Uterus (tissue), 3 donors: ENCODE measurements at regions not wholly inside any gene's neighbourhood (a gene's known extent, or its start where the extent isn't known, plus 50 kb on each side); places are given as distances from the start of the nearest gene placed in this dataset.

Experiments used
- DNase-seq, 2 donors: peaks; one replicate each; pipeline ENCODE4 v3.0.0-alpha.2; 2019 to 2020
- H3K27ac ChIP-seq, 2 donors: fragments of 200-600 bp; sonication (generic); 1 replicate in 1 of 2; 2 replicates in 1 of 2; pipeline ENCODE4 v1.5.1; 2016 to 2018
- H3K27me3 ChIP-seq, 2 donors: fragments of 200-600 bp; sonication (generic); one replicate each; pipeline ENCODE4 v1.5.1; 2018 to 2019; ENCODE audit warnings: control low read depth in 1 of 2
- H3K36me3 ChIP-seq, 2 donors: fragments of 200-600 bp; sonication (generic); one replicate each; pipeline ENCODE4 v1.5.1; 2019; ENCODE audit warnings: control low read depth in 1 of 2
- H3K4me1 ChIP-seq, 2 donors: fragments of 200-600 bp; sonication (generic); one replicate each; pipeline ENCODE4 v1.5.1; 2018 to 2019; ENCODE audit warnings: control low read depth in 1 of 2
- H3K4me3 ChIP-seq, 2 donors: fragments of 200-600 bp; sonication (generic); 1 replicate in 1 of 2; 2 replicates in 1 of 2; pipeline ENCODE4 v1.5.1; 2018 to 2019; ENCODE audit warnings: mild to moderate bottlenecking in 1 of 2
- H3K9me3 ChIP-seq, 2 donors: fragments of 200-600 bp; sonication (generic); one replicate each; pipeline ENCODE4 v1.5.1; 2019; ENCODE audit warnings: control low read depth in 1 of 2
- POLR2A ChIP-seq, 2 donors: fragments of 450-650 bp; IDR thresholded peaks; one replicate each; pipeline ENCODE4 v1.6.1; 2016; ENCODE audit warnings: antibody characterized with exemption in 2 of 2, mild to moderate bottlenecking in 1 of 2, moderate library complexity in 1 of 2
- intact Hi-C: fragments of 100-400 bp; cut with DNase I; formaldehyde crosslinking; loops from one replicate; pipeline ENCODE4 v1.15.1; 2023; ENCODE audit warnings: low total_unique reads
- TF ChIP-seq, protein P1 (sequence below), 4 experiments: fragments of 200-600 bp in 2 of 4; fragments of 450-650 bp in 2 of 4; sonication (generic) in 2 of 4; IDR thresholded peaks; one replicate each; pipeline ENCODE4 v1.5.1; 2016 to 2019; ENCODE audit warnings: antibody characterized with exemption in 4 of 4, mild to moderate bottlenecking in 2 of 4, moderate library complexity in 1 of 4
- donor health status: DM: yes; HTN: yes; CAD: no.

DNA sequence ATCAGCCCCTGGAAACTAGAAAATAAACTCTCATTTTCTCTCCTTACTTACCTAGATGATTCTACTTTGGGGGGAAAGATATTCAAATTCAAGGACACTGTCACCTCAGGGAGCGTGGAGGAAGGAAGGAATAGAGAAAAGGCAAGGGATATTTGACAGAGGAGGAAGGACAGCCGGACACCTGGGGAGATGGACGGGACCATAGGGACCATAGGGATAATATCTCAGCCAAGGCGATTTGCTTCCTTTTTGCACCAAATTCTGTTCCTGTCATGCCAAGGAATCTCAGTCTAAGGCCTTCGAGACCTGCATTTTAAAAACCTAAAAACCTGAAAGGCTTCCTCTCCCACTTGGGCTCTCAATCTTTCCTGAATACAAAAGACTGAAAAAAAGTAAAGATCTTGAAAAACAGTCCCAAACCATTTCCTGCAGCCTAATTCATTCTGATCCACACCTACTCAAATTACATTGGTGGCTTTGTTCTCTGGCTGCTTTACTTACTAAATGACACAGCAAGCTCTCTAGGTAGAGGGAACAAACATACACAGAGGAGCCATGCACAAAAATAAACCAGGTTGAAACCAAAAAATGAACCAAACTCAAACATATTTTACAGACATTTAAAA is 73.9 kb upstream of the SLC24A5 start:
- no peak for DNase-seq

DNA sequence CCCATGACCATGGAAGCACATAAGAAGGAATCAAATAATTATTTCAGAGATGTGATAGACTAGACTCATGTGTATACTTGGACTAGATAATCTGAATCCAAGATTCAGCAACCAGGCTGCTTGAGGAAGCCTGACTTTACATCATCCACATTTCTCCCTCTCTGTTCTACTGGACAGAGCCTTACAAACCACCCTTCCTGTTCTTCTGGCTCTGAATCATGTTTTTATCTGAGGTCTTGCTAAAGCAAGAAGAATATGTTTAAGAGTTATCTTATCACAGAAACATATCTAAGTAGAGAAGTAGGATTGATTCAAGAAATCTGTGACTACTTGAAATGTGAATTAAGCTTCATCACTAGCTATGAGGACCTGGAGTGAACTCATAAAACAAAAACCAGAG is 71.1 kb upstream of the SLC24A5 start:
- TF ChIP-seq, protein P1, sequence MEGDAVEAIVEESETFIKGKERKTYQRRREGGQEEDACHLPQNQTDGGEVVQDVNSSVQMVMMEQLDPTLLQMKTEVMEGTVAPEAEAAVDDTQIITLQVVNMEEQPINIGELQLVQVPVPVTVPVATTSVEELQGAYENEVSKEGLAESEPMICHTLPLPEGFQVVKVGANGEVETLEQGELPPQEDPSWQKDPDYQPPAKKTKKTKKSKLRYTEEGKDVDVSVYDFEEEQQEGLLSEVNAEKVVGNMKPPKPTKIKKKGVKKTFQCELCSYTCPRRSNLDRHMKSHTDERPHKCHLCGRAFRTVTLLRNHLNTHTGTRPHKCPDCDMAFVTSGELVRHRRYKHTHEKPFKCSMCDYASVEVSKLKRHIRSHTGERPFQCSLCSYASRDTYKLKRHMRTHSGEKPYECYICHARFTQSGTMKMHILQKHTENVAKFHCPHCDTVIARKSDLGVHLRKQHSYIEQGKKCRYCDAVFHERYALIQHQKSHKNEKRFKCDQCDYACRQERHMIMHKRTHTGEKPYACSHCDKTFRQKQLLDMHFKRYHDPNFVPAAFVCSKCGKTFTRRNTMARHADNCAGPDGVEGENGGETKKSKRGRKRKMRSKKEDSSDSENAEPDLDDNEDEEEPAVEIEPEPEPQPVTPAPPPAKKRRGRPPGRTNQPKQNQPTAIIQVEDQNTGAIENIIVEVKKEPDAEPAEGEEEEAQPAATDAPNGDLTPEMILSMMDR (IDR thresholded peaks at IDR 0.05): no peak
- TF ChIP-seq POLR2A (IDR thresholded peaks at IDR 0.05): no peak
- H3K27me3 ChIP-seq: no peaks in the 10 kb centered on the region
- no peak for DNase-seq

More for the DNA sequence above, 73.9 kb upstream of the SLC24A5 start:
- H3K9me3 ChIP-seq: no peaks in the 10 kb centered on the region
- no peak overlapping the region for H3K4me3 ChIP-seq
- H3K36me3 ChIP-seq: no peaks in the 10 kb centered on the region
- no peaks in the 10 kb centered on the region for H3K4me1 ChIP-seq
- intact Hi-C loops: no loop called here
- H3K27ac ChIP-seq: no peak overlapping the region
- TF ChIP-seq POLR2A (IDR thresholded peaks at IDR 0.05): no peak
- TF ChIP-seq, protein P1 (IDR thresholded peaks at IDR 0.05): no peak
- no peaks in the 10 kb centered on the region for H3K27me3 ChIP-seq

DNA sequence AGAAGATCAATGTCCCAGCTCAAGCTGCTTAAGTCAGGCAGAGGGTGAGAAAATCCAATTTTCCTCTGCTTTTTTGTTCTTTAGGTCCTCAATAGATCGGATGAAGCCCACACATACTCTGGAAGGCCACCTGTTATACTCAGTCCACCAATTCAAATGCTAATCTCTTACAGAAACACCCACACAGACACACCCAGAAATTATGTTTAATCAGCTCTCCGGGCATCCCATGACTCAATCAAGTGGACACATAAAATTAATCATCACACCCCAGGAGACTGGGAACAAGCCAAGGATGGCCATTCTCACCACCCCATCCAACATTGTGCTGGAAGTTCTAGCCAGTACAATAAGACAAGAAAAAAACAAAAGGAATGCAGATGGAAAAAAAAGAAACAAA is 67.8 kb upstream of the SLC24A5 start:
- TF ChIP-seq, protein P1 (IDR thresholded peaks at IDR 0.05): no peak
- TF ChIP-seq POLR2A (IDR thresholded peaks at IDR 0.05): no peak
- intact Hi-C loops: no loop called here
- no peaks in the 10 kb centered on the region for H3K36me3 ChIP-seq
- no peaks in the 10 kb centered on the region for H3K9me3 ChIP-seq
- H3K4me1 ChIP-seq: no peaks in the 10 kb centered on the region
- no peak overlapping the region for H3K4me3 ChIP-seq
- no peaks in the 10 kb centered on the region for H3K27me3 ChIP-seq
- DNase-seq: no peak
- H3K27ac ChIP-seq: no peak overlapping the region

More for the DNA sequence above, 71.1 kb upstream of the SLC24A5 start:
- Histone ChIP-seq H3K4me1 (no peaks in the 10 kb centered on the region), H3K9me3 (no peaks in the 10 kb centered on the region), H3K4me3 (no peak overlapping the region), H3K36me3 (no peaks in the 10 kb centered on the region), H3K27ac (no peak overlapping the region)
- intact Hi-C loops: no loop called here

DNA sequence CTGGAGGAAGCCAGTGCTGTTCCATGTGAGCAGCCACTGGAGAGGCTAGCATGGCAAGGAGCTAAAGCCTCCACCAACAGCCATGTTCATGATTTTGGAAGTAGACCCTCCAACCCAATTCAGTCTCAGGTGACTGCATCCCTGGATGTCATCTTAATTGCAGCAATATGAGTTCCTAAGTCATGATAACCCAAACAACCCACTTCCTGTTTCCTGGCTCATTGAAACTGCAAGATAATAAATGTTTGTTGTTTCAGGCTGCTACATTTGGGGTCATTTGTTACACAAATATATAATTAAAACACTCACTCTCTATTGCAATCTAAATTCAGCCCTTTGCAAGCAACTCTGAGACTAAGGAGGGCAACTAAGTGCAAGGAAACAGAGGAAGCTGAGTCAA is 62.4 kb upstream of the SLC24A5 start:
- intact Hi-C loops: no loop called here
- H3K27ac ChIP-seq: no peak overlapping the region
- H3K27me3 ChIP-seq: no peaks in the 10 kb centered on the region
- H3K4me3 ChIP-seq: no peak overlapping the region
- DNase-seq: no peak
- H3K9me3 ChIP-seq: no peaks in the 10 kb centered on the region
- TF ChIP-seq, protein P1 (IDR thresholded peaks at IDR 0.05): no peak
- TF ChIP-seq POLR2A (IDR thresholded peaks at IDR 0.05): no peak
- no peaks in the 10 kb centered on the region for H3K4me1 ChIP-seq
- H3K36me3 ChIP-seq: no peaks in the 10 kb centered on the region

- H3K27ac ChIP-seq: no peak overlapping the region
- TF ChIP-seq POLR2A (IDR thresholded peaks at IDR 0.05): no peak
- TF ChIP-seq, protein P1 (IDR thresholded peaks at IDR 0.05): no peak
- H3K4me3 ChIP-seq: no peak overlapping the region
- no peaks in the 10 kb centered on the region for H3K27me3 ChIP-seq
- intact Hi-C loops: no loop called here
- H3K9me3 ChIP-seq: no peaks in the 10 kb centered on the region
- H3K36me3 ChIP-seq: no peaks in the 10 kb centered on the region
- H3K4me1 ChIP-seq: no peaks in the 10 kb centered on the region
- peak in 1 of 2 donors; percentile 27 for DNase-seq
These were observed 61.0 kb upstream of the SLC24A5 start for GRCh38 chr15:48059791-48060190.
